ENCODE measurements at regions not wholly inside any gene's neighbourhood (a gene's known extent, or its start where the extent isn't known, plus 50 kb on each side); places are given as distances from the start of the nearest gene placed in this dataset.
"Not testable (repeated sequence)": the region's sequence is repeated elsewhere in the genome, so short reads cannot be mapped to it uniquely, and the experiment has no call there.

GRCh38 chr12:62050785-62051184 lies 209.4 kb upstream of the USP15 start:
- intact Hi-C loops (cut with micrococcal nuclease) = no loop called here

- intact Hi-C loops (cut with micrococcal nuclease) = no loop called here
Observed at GRCh38 chr12:62069976-62070375, 190.2 kb upstream of the USP15 start.

DNA sequence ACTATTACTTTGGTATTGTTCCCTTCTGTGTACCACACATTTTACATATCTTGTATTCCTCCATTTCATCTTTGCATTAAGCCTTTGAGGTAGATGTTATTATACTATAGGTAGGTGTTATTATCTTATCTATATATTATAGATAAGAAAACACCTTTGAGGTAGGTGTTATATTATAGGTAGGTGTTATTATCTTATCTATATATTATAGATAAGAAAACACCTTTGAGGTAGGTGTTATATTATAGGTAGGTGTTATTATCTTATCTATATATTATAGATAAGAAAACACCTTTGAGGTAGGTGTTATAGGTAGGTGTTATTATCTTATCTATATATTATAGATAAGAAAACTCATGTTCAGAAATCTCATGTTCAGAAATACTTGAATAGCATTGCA lies 187.0 kb upstream of the USP15 start:
- intact Hi-C loops (cut with micrococcal nuclease) = not testable (repeated sequence)

DNA sequence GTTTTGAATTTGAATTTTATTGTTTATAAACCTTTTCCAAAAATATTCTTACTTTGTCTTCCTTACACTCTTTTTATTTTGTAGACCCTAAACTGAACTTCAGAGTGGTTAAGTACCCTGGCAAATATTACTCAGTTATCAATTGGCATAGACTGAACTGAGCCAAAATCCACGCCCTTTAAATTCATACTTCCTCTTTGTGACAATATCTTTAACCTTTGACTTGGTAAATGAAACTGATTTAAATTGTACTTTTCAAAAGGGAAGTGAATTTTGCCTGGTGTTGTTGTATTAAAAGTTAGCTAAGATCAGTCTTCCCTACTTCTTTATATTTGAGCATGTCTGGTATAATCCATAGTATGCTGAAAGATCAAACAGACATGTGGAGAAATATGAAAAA lies 184.3 kb upstream of the USP15 start:
- intact Hi-C loops (cut with micrococcal nuclease) = no loop called here

- intact Hi-C loops (cut with micrococcal nuclease) = no loop called here
Observed at GRCh38 chr12:62078020-62078419, 182.2 kb upstream of the USP15 start.

GRCh38 chr12:62082448-62082847 lies 177.8 kb upstream of the USP15 start:
- intact Hi-C loops (cut with micrococcal nuclease) = no loop called here

GRCh38 chr12:62098132-62098531 lies 162.1 kb upstream of the USP15 start:
- intact Hi-C loops (cut with micrococcal nuclease) = no loop called here

- intact Hi-C loops (cut with micrococcal nuclease) = no loop called here
Observed at GRCh38 chr12:62103748-62104147, 156.5 kb upstream of the USP15 start.

DNA sequence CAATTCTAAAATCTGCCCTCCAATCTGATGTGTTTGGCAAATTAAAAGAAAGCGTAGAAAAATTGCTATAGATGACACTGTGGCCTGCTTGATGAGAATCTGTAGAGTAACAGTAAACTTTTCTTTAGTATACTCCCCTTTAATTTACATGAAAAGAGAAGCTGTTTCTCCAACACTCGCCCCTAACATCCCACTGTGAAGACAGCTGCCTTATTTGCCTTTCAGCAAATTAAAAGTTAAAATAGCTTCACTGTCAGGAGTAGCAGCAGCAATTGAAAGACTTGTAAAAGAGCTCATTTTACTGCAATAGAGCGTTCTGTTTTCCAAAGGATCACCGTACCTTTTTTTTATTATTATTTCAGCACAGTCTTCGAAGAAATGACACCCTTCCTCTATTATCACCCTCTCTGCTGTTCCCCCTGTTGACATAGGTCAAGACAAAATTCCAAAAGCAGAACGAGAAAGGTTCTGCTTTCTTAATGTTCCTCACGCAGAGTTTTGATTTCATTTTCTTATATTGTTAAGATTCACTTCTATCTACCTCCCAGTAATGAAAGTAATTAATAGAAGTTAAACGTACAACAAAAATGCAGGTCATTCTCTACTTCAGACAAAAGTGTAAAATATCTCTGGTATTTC lies 153.5 kb upstream of the USP15 start:
- intact Hi-C loops (cut with micrococcal nuclease) = no loop called here

DNA sequence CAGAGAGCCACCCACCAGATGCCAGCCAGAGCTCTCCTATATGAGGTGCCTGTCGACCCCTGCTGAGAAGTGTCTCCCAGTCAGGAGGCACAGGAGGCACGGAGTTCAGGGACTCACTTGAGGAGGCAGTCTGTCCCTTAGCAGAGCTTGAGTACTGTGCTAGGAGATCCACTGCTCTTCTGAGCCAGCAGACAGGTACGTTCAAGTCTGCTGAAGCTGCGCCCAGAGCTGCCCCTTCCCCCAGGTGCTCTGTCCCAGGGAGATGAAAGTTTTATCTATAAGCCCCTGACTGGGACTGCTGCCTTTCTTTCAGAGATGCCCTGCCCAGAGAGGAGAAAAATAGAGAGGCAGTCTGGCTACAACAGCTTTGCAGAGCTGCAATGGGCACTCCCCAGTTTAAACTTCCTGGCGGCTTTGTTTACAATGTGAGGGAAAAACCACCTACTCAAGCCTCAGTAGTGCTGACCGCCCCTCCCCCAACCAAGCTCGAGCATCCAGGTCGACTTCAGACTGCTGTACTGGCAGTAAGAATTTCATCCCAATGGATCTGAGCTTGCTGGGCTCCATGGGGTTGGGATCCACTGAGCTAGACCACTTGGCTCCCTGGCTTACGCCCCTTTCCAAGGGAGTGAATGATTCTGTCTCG lies 146.7 kb upstream of the USP15 start:
- intact Hi-C loops (cut with micrococcal nuclease) = no loop called here

GRCh38 chr12:62116986-62117385 lies 143.2 kb upstream of the USP15 start:
- intact Hi-C loops (cut with micrococcal nuclease) = no loop called here

DNA sequence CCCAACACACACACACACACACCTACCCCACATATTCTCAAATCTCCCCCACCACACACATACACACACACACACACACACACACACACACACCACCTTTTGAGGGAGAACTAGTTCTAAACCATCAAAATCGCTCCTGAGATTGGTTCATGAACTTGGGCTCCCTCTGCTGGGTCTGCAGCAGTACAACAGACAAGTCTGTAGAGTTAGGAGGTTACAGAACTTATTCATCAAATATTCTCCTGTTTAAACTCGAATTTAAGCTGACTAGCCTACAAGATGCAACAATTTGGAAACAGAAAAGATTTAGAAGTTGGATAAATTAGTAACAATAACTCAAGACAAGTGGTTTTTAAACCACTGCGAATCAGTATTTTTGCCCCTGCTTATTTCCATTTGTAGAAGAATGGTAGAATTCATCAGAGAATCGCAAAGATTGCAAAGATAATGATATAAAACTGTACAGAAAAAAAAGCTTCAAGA lies 136.4 kb upstream of the USP15 start:
- intact Hi-C loops (cut with micrococcal nuclease) = loop anchor here (1.0 kb wide), 1 partner anchor 69 kb away; a partner anchor contains a TSS

- intact Hi-C loops (cut with micrococcal nuclease) = no loop called here
Observed at GRCh38 chr12:62127516-62127915, 132.7 kb upstream of the USP15 start.

GRCh38 chr12:62128175-62128975 lies 131.8 kb upstream of the USP15 start:
- intact Hi-C loops (cut with micrococcal nuclease) = no loop called here

DNA sequence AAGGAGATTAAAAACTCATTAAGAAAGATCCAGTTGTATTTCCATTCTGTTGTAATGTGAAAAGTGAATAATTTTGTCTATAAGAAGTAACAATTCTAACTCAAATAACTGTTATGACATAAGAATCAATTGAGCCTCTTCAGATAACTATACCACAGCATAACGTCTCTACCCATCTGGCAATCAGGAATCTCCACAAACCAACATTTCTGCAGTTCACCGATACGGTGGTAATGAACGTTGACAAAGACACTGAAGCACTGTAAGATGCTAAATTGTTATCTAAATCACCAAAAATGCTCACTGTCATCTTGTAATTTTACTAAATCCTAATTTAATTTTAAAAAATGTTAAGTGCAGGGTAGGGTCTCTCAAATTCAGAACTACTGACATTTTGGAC lies 130.9 kb upstream of the USP15 start:
- intact Hi-C loops (cut with micrococcal nuclease) = no loop called here

GRCh38 chr12:62130402-62130801 lies 129.8 kb upstream of the USP15 start:
- intact Hi-C loops (cut with micrococcal nuclease) = no loop called here

DNA sequence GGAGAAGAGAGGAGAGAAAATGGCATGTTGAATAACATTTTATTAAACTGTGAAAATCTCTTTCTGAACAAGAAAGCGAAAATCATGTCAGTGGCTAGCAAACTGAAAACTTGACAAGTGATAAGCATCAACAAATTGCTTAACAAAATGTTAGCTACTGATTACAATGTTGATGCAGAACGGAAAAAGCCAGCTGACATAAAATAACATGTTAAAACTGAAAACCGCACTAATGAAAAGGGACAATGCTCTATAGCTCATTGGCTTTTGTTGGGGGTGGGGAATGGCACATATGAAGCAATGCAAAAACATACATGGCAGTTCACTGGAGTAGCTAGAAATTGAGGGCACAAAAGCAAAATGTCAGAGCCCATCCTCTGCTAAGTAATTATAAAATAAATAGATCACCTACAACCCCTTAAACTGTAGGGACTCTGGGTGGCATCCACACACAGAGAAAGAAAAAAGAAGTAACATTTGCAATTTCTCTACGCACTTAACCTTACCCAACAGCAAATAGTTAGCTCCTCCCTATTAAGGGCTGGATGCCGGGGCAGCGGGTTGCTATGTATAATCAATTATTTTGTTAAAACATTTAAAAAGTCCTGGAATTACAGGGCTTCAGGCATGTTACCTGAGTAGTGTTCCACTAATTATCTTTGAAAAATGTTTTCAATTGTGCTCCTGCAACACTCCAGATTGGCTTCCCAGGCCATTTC lies 129.2 kb upstream of the USP15 start:
- intact Hi-C loops (cut with micrococcal nuclease) = no loop called here

GRCh38 chr12:62133440-62133839 lies 126.8 kb upstream of the USP15 start:
- intact Hi-C loops (cut with micrococcal nuclease) = no loop called here

DNA sequence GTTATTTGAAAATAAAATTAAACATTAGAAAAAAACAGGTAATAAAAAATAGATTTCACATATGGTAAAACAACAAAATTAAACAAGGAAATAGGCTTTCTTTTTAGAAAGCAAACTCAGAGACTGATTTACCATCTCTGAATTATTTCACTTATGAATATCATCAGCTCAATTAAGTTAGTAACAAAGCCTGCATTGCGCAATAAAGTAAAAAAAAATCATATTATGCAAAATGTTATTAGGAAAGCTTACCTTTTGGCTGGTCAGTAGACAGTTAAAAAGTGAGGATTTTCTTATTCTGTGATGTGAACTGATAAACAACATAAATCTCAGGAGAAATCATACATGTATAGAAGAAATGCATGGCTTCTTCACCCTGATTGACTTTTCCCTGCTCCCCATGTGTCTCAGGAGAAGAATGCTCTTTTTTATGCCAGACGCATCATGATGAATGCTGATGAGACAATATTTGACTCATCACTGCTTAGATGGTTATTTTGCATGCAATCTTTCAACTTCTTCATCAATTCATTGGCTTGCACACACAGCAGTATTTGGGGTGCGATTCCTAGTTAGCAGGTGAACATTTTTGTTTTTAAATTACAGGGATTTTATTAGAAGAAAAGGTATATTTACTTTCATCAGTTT lies 124.5 kb upstream of the USP15 start:
- intact Hi-C loops (cut with micrococcal nuclease) = no loop called here

- intact Hi-C loops (cut with micrococcal nuclease) = no loop called here
Observed at GRCh38 chr12:62136496-62136895, 123.7 kb upstream of the USP15 start.

- intact Hi-C loops (cut with micrococcal nuclease) = no loop called here
Observed at GRCh38 chr12:62138527-62138926, 121.7 kb upstream of the USP15 start.

Data from T-helper 1 cell treated with Interleukin-12 subunit alpha and Interleukin-12 subunit beta and Interleukin-4 antibody, amounts not matched to agents 30 ng/mL and 1 ng/mL, for 36 hours (primary cell).